AG09319 (cell line): ENCODE measurements at regions not wholly inside any gene's neighbourhood (a gene's known extent, or its start where the extent isn't known, plus 50 kb on each side); places are given as distances from the start of the nearest gene placed in this dataset.

ENCODE experiments used
- DNase-seq: peaks from one replicate; pipeline ENCODE4 v3.0.0-alpha.2; 2010; ENCODE audit warnings: low read depth; ENCODE audit errors: extremely low read depth
- CTCF ChIP-seq: IDR thresholded peaks from 2 replicates; pipeline ENCODE4 v1.5.1; 2011; ENCODE audit warnings: low read depth, mild to moderate bottlenecking, inconsistent platforms, low read length, moderate library complexity

DNA sequence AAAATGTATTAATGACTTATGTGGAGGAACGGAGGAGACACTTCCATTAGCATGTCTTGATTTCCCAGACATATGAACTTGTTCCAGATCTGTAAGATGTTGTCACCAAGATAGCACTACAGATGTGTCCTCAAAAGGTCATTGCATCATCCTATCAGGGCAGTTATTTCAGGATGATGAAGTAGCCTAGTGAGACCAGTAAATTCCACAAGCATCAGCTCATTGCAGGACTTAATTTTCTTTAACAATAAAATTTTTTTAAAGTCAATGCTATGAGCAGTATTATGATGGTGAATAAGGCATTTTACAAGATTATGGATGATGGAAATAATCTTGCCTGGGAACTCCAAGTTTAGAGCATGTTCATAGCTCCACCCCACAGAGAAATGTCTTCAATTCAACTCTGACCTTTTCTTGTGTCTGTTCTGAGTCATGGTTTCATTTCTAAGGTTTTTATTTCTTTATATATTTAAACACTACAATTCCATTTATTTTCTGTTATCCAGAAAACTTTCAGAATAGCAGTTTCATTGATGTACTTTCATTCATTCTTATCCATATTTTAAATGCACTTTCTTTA is 1203.3 kb upstream of the CELF2 start:
- no peak for DNase-seq
- TF ChIP-seq CTCF = no peak

GRCh38 chr10:9819756-9820494 is 1197.7 kb upstream of the CELF2 start:
- no peak for DNase-seq
- TF ChIP-seq CTCF = no peak

DNA sequence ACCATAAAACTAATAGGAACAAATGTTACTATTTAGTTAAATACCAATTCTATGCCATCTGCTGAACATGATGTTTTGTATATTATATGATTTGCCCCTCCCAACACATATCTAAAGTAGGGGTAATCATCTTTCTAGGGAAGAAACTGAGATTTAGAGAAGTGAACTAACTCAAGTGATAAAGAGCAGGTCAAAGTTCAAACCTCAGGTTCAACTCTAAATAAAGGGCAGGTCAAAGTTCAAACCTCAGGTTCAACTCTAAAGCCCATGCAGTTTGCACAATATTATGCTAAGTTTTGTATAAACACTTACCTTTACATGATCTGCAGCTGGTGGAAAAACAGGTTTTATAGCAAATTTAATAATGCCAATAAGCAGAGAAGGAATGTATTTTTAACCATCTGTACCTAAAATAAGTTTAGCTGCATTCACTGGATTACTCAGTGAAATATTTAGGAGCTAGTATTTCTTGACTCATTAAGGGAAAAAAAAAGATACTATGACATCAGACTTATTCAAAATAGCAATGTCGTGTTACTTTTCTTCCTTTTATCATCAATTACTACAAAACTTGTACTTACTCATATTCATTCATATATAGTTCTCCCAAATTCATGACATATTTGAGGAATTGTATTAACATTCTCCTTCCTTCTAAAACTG is 1194.3 kb upstream of the CELF2 start:
- DNase-seq = no peak
- no peak for TF ChIP-seq CTCF

DNA sequence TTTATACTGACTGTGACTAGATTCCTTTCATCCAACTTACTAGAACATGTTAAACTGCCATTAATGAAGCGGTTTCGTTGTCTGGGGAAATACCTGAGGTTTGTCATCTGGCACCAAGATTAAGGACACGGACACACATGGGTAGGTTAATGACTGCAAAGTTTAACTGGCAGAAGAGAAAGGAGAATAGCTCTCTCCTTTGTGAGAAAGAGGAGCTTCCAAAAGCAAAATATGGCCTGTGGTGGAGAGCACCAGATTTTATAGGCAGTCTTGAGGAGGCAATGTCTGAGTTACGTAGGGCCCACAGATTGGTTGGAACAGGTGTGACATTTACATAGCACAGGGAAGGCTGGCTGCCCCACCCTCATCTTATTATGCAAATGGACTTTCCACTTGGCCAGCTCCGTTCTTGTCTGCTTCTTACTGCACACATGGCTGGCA is 1193.0 kb upstream of the CELF2 start:
- TF ChIP-seq CTCF = no peak
- no peak for DNase-seq

- DNase-seq = no peak
- TF ChIP-seq CTCF = no peak
Measured at GRCh38 chr10:9825491-9826018, 1192.1 kb upstream of the CELF2 start.

DNA sequence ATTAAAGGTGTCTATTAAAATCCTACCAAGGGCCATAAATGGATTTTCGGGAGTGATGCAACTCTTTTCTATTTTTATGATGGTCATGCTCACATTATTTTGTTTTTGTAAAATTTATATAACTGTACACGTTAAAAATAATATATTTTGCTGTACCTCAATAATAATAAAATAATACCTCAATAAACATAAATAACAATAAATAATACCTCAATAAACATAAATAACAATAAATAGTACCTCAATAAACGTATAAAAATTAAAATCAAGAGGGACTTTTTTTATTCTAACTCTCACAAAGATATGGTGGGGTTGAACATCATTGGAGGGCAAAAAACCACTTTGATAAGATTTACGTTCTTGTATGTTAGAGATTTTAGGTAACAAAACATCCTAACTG is 1189.6 kb upstream of the CELF2 start:
- DNase-seq = no peak
- no peak for TF ChIP-seq CTCF

DNA sequence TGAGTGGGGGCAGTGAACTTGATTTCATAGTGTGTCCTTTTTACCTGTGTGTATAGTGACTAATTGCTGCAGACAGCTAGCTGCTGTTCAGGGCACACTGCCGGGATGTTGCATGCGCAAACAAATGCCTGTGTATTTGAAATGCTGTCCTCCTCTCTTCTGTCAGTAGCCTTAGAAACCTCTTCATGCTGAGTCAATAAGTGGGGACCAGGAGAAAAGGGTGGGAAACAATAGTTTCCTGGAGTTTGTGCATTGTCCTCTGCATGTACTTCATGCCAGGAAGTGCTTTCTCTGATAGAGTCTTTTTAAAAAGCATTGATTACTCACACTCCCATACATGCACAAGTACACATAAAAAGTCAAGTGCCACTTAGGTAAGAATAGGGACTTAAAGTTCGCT is 1183.7 kb upstream of the CELF2 start:
- DNase-seq = no peak
- no peak for TF ChIP-seq CTCF
